ENCODE measurements at regions not wholly inside any gene's neighbourhood (a gene's known extent, or its start where the extent isn't known, plus 50 kb on each side); places are given as distances from the start of the nearest gene placed in this dataset.

DNA sequence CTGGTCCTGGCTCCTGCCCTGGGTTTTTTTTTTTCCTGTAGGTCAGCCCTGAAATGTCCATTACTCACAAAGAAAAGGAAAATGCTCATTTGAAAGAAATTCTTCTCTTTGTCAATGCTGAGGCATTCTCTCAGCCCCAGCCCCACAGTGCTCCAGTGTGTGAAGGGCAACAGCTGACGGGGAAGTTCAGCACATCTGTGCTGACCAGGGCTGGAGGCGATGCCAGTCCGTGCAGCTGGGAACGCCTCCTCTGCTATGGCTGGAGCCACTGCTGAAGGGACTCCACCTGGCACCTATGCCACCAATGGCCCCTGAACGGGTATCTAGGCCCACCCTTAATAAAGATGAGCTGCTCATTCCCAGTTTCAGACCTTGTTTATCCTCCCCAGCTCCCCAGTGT lies 71.9 kb upstream of the SLCO4A1 start:
- TF ChIP-seq, protein P1, sequence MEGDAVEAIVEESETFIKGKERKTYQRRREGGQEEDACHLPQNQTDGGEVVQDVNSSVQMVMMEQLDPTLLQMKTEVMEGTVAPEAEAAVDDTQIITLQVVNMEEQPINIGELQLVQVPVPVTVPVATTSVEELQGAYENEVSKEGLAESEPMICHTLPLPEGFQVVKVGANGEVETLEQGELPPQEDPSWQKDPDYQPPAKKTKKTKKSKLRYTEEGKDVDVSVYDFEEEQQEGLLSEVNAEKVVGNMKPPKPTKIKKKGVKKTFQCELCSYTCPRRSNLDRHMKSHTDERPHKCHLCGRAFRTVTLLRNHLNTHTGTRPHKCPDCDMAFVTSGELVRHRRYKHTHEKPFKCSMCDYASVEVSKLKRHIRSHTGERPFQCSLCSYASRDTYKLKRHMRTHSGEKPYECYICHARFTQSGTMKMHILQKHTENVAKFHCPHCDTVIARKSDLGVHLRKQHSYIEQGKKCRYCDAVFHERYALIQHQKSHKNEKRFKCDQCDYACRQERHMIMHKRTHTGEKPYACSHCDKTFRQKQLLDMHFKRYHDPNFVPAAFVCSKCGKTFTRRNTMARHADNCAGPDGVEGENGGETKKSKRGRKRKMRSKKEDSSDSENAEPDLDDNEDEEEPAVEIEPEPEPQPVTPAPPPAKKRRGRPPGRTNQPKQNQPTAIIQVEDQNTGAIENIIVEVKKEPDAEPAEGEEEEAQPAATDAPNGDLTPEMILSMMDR (IDR thresholded peaks at IDR 0.05) = no peak
- TF ChIP-seq POLR2A (IDR thresholded peaks at IDR 0.05) (no peak), POLR2AphosphoS5 (IDR thresholded peaks at IDR 0.05) (no peak), EP300 (IDR thresholded peaks at IDR 0.05) (no peak)

All from stomach (tissue), 4 donors.